Fibroblast of villous mesenchyme (primary cell): ENCODE measurements at regions not wholly inside any gene's neighbourhood (a gene's known extent, or its start where the extent isn't known, plus 50 kb on each side); places are given as distances from the start of the nearest gene placed in this dataset.

Source experiments
- DNase-seq: peaks from one replicate; pipeline ENCODE4 v3.0.0-alpha.2; 2010; ENCODE audit warnings: low read depth
- H3K4me3 ChIP-seq: 2 replicates; pipeline ENCODE4 v1.5.1; 2011; ENCODE audit warnings: low read depth, mild to moderate bottlenecking, low read length
- CTCF ChIP-seq: IDR thresholded peaks from 2 replicates; pipeline ENCODE4 v1.5.1; 2012; ENCODE audit warnings: low read depth, mild to moderate bottlenecking, low read length; ENCODE audit not compliant: insufficient read depth

- TF ChIP-seq CTCF = no peak
- no peak for DNase-seq
- H3K4me3 ChIP-seq = no peak overlapping the region
Measured at GRCh38 chr18:78711971-78712370, 267.6 kb upstream of the SALL3 start.

- H3K4me3 ChIP-seq = no peak overlapping the region
- TF ChIP-seq CTCF = no peak
- DNase-seq = no peak
Measured at GRCh38 chr18:78713069-78713468, 266.5 kb upstream of the SALL3 start.

- DNase-seq = no peak
- no peak overlapping the region for H3K4me3 ChIP-seq
- TF ChIP-seq CTCF = no peak
Measured at GRCh38 chr18:78713726-78714125, 265.9 kb upstream of the SALL3 start.

GRCh38 chr18:78716022-78716421 is 263.6 kb upstream of the SALL3 start:
- TF ChIP-seq CTCF = no peak
- no peak for DNase-seq
- no peak overlapping the region for H3K4me3 ChIP-seq

GRCh38 chr18:78716581-78716980 is 263.0 kb upstream of the SALL3 start:
- no peak overlapping the region for H3K4me3 ChIP-seq
- no peak for DNase-seq
- TF ChIP-seq CTCF = no peak

- no peak overlapping the region for H3K4me3 ChIP-seq
- DNase-seq = no peak
- no peak for TF ChIP-seq CTCF
Measured at GRCh38 chr18:78717051-78717765, 262.4 kb upstream of the SALL3 start.

GRCh38 chr18:78717766-78718150 is 261.9 kb upstream of the SALL3 start:
- TF ChIP-seq CTCF = no peak
- H3K4me3 ChIP-seq = no peak overlapping the region
- DNase-seq = no peak
